ENCODE measurements at regions not wholly inside any gene's neighbourhood (a gene's known extent, or its start where the extent isn't known, plus 50 kb on each side); places are given as distances from the start of the nearest gene placed in this dataset.

DNA sequence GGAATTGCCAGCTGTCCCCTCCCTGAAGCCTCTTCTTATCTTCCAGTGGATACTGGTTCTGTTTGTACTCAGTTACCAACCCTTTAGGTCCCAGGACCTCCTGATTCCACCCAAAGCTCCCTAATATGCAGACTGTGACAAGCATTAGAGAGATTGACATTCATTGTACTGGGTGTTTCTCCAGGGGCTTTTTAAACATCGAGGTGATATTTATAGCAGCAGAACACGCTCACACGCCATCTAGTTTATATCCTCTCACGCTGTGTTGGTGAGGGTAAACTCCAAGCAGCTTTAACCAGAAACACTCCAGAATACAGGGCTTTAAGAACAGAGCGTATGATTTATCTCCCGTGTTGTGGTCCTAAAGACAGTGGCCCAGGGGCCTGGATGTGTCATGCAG, 238.4 kb downstream of the IRF8 start:
- no peak for TF ChIP-seq CTCF (IDR thresholded peaks at IDR 0.05)
- TF ChIP-seq POLR2AphosphoS5 (IDR thresholded peaks at IDR 0.05), result no peak
- TF ChIP-seq POLR2A (IDR thresholded peaks at IDR 0.05), result no peak

Data from sigmoid colon (tissue), 4 donors.